ENCODE measurements at regions not wholly inside any gene's neighbourhood (a gene's known extent, or its start where the extent isn't known, plus 50 kb on each side); places are given as distances from the start of the nearest gene placed in this dataset.

DNA sequence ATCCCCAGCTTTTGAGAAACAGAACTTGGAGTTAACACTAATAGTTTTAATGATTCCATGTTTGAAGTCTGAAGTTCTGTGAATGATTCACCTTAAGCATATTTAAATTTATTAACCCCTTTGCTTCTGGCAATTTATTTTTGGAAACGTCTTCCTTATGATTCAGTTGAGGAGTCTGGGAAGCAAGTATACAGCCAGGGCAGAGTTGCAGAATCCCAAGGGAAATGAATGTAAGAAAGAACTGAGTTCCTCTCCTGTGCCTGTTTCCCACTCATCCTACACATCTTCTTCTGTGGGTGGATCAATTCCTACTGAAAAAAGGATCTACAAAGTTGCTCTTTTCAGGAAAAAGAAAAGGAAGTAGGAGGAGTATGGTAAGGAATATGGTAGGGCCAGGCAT is 108.2 kb upstream of the CCDC91 start:
- TF ChIP-seq, protein P1, sequence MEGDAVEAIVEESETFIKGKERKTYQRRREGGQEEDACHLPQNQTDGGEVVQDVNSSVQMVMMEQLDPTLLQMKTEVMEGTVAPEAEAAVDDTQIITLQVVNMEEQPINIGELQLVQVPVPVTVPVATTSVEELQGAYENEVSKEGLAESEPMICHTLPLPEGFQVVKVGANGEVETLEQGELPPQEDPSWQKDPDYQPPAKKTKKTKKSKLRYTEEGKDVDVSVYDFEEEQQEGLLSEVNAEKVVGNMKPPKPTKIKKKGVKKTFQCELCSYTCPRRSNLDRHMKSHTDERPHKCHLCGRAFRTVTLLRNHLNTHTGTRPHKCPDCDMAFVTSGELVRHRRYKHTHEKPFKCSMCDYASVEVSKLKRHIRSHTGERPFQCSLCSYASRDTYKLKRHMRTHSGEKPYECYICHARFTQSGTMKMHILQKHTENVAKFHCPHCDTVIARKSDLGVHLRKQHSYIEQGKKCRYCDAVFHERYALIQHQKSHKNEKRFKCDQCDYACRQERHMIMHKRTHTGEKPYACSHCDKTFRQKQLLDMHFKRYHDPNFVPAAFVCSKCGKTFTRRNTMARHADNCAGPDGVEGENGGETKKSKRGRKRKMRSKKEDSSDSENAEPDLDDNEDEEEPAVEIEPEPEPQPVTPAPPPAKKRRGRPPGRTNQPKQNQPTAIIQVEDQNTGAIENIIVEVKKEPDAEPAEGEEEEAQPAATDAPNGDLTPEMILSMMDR (conservative IDR thresholded peaks at IDR 0.05; ENCODE audit: low read length): no peak
- peak; percentile 34 for DNase-seq (ENCODE audit: low read depth)
- no peak overlapping the region for H3K4me3 ChIP-seq (ENCODE audit: low read length)

DNA sequence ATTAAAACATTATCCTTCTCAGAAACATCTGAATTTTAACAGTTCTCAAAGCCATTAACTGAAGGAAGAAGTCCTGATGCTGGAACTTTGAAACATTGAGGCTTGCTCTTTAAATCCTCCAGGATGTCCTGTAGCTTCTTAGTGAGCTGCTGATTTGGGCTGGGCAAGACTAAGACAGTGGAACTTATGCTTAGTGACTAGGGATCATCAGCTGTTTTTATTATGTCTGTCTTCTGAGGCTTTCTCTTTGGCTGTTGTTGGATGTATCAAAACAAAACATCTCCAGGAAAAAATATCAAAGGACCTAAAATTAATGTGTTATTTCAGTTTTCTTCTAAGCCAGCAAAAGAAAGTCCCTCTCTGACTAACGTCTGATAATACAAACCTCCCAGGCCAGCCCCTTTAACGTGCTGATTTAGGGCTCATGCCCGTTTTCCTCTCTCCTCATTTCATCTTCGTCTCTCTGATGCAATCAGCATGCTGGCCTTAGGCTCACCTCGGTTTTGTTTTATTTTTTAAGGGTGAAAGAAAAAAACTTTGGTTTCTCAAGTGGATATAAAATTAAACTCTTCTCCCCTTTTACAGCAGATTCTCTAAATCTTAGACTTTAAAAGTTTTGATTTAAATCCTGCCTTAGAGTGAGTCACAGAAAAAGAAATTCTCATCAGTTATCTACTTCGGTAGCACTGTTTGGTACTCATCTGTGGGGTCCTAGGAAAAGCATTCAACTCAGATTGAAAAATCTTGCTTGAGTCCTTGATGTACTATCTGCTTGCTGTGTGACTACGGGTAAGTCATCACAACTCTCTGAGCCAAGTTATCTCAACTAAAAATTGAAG is 106.2 kb upstream of the CCDC91 start:
- DNase-seq (ENCODE audit: low read depth): peak; percentile 45
- TF ChIP-seq, protein P1 (conservative IDR thresholded peaks at IDR 0.05; ENCODE audit: low read length): no peak
- no peak overlapping the region for H3K4me3 ChIP-seq (ENCODE audit: low read length)

DNA sequence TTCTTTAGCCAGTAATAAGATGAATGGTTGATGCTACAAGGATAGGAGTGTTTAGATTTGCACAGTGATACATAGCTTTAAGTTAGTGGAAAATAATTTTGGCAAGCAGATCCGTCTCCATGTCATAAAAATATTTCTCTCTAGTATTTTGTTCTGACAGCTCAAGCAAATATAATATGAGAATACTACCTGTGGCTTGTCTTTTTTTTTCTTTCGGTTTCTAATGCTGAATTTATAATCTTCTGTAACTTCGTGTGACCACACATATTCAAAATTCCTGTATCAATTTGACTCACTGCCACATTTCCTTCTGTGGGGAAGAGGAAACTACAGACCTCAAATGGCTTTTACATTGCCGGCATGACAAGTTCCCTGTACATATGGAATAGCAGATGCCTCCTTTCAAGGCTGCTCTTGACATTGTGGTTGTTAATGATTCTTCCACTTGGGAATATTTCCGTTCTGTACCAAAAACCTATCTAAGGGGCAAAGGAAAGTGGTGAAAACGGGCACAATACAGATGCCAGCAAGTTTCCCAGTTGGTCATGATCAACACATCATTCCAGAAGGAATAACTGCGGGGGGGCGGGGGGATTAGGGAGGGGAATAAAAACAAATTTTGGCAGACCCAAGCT is 103.6 kb upstream of the CCDC91 start:
- H3K4me3 ChIP-seq (ENCODE audit: low read length): no peak overlapping the region
- TF ChIP-seq, protein P1 (conservative IDR thresholded peaks at IDR 0.05; ENCODE audit: low read length): no peak
- DNase-seq (ENCODE audit: low read depth): no peak

DNA sequence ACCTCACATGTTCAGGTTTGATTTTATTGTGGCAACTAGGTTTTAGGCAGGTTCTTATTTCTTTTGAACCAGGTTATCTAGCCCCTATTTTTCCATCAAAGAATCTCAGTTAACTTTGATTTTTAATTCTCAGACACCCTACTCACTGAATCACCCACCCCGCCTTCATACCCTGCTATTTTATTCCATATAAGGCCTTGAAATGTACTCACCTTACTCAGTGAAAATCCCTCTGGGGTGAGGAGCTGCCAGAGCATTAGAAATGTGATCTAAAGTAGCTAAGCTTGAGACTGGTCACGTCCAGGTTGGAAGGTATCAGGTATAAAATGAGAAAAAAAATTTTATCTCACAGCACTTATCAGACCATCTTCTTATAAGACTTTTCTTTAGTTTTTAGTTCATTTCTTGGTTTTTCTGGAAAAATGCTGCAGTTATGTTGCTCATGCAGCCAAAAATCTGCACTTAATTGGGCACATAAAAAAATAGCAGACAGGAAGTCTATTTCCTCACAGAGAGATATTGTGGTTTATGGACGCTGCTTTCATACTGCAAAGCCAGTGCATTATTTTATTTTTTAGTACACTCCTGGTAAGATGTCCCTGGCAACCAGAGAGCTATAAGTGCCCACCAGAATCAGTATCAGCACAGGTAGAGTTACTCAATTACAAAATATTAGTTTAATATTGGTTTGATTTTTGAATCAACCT is 101.5 kb upstream of the CCDC91 start:
- H3K4me3 ChIP-seq (ENCODE audit: low read length): no peak overlapping the region
- TF ChIP-seq, protein P1 (conservative IDR thresholded peaks at IDR 0.05; ENCODE audit: low read length): no peak
- DNase-seq (ENCODE audit: low read depth): peak; percentile 61

DNA sequence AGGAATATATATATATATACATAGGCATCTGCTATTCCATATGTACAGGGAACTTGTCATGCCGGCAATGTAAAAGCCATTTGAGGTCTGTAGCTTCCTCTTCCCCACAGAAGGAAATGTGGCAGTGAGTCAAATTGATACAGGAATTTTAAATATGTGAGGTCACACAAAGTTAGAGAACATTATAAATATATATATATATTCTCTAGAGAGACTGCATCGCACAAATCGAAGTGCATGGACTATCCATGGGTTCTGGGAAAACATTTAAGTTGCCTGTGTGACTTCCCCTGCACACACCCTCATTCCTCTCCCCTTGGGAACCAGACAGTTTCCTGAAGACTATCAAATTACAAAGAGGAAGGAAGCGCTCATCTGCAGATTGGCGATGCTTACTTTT is 100.9 kb upstream of the CCDC91 start:
- H3K4me3 ChIP-seq (ENCODE audit: low read length): no peak overlapping the region
- DNase-seq (ENCODE audit: low read depth): peak; percentile 29
- TF ChIP-seq, protein P1 (conservative IDR thresholded peaks at IDR 0.05; ENCODE audit: low read length): no peak

DNA sequence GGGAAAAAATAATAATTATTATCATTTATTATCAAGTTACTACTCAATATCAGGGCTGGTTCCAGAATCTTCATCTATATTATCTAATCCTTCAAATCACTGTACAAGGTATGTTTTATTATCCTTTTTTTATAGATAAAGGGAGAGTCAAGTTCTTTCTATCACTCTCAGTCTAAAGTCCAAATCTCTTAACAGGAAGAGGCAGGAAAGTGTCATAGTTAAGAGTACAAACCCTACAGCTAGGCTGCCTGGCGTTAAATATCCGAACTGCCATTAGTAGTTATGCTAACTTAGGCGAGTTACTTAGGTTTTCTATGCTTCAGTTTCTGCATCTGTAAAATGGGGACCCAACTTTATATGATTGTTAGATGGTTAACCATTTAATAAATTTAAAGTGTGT is 99.4 kb upstream of the CCDC91 start:
- TF ChIP-seq, protein P1 (conservative IDR thresholded peaks at IDR 0.05; ENCODE audit: low read length): no peak
- no peak for DNase-seq (ENCODE audit: low read depth)
- no peak overlapping the region for H3K4me3 ChIP-seq (ENCODE audit: low read length)
